ENCODE measurements at regions not wholly inside any gene's neighbourhood (a gene's known extent, or its start where the extent isn't known, plus 50 kb on each side); places are given as distances from the start of the nearest gene placed in this dataset.

GRCh38 chrX:42837101-42837726, 59.3 kb upstream of the PPP1R2C start:
- TF ChIP-seq, protein P1, sequence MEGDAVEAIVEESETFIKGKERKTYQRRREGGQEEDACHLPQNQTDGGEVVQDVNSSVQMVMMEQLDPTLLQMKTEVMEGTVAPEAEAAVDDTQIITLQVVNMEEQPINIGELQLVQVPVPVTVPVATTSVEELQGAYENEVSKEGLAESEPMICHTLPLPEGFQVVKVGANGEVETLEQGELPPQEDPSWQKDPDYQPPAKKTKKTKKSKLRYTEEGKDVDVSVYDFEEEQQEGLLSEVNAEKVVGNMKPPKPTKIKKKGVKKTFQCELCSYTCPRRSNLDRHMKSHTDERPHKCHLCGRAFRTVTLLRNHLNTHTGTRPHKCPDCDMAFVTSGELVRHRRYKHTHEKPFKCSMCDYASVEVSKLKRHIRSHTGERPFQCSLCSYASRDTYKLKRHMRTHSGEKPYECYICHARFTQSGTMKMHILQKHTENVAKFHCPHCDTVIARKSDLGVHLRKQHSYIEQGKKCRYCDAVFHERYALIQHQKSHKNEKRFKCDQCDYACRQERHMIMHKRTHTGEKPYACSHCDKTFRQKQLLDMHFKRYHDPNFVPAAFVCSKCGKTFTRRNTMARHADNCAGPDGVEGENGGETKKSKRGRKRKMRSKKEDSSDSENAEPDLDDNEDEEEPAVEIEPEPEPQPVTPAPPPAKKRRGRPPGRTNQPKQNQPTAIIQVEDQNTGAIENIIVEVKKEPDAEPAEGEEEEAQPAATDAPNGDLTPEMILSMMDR (IDR thresholded peaks at IDR 0.05): no peak
- TF ChIP-seq EZH2 (IDR thresholded peaks at IDR 0.05; ENCODE audit: borderline replicate concordance, insufficient read depth, low read depth, low read length, poor library complexity, severe bottlenecking): no peak

All from B cell (primary cell).